Brain microvascular endothelial cell (primary cell): ENCODE measurements at regions not wholly inside any gene's neighbourhood (a gene's known extent, or its start where the extent isn't known, plus 50 kb on each side); places are given as distances from the start of the nearest gene placed in this dataset.

Experiments used
- DNase-seq: peaks from one replicate; pipeline ENCODE4 v3.0.0-alpha.2; 2020
- H3K27ac ChIP-seq: fragments of 250-450 bp; sonication (Bioruptor Pico); 2 replicates; pipeline ENCODE4 v1.5.1; 2020; ENCODE audit warnings: mild to moderate bottlenecking, moderate library complexity
- H3K27me3 ChIP-seq: fragments of 250-450 bp; sonication (Bioruptor Pico); replicated peaks from 2 replicates; pipeline ENCODE4 v1.5.1; 2020; ENCODE audit warnings: mild to moderate bottlenecking
- H3K36me3 ChIP-seq: fragments of 250-450 bp; sonication (Bioruptor Pico); replicated peaks from 2 replicates; pipeline ENCODE4 v1.5.1; 2020; ENCODE audit warnings: mild to moderate bottlenecking
- H3K4me3 ChIP-seq: 2 replicates; pipeline ENCODE4 v1.5.1; 2011; ENCODE audit warnings: low read depth, mild to moderate bottlenecking, control low read depth, low read length, moderate library complexity
- CTCF ChIP-seq: IDR thresholded peaks from 2 replicates; pipeline ENCODE4 v1.5.1; 2011; ENCODE audit warnings: low read depth, mild to moderate bottlenecking, moderate library complexity, low read length, control low read depth, inconsistent platforms; ENCODE audit errors: missing control alignments
- in situ Hi-C: cut with HindIII; loops from 2 replicates; pipeline ENCODE4 v1.10.0; 2017; ENCODE audit warnings: low sequenced_read_pairs, low pct_ligation_motif_present

- H3K4me3 ChIP-seq = no peak overlapping the region
- H3K27ac ChIP-seq = no peak overlapping the region
- no peak for DNase-seq
- in situ Hi-C loops = no loop called here
- H3K27me3 ChIP-seq = no peaks in the 10 kb centered on the region
- TF ChIP-seq CTCF = no peak
- H3K36me3 ChIP-seq = no peaks in the 10 kb centered on the region
Measured at GRCh38 chr7:130926001-130926691, 192.1 kb upstream of the KLF14 start.

DNA sequence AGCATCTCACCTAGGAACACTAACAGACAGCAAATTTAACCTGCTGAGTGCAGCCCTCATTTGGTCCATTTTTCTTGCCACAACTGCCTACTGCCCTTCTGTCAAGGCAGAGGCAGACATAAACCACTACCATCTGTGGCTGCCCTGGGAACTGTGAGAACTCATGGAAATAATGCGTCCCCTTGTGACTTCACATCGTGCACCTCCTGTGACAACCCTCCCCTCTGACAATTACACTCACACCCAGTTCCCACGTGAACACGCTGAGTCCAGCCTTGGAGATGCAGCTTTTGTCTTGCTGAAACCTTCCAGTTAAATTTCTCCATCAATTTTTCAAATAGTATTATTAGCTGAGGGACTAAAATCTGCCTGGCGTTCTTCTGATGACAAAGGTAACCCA, 193.1 kb upstream of the KLF14 start:
- H3K27ac ChIP-seq = no peak overlapping the region
- H3K4me3 ChIP-seq = no peak overlapping the region
- no peak for TF ChIP-seq CTCF
- DNase-seq = no peak
- no peaks in the 10 kb centered on the region for H3K36me3 ChIP-seq
- no peaks in the 10 kb centered on the region for H3K27me3 ChIP-seq
- in situ Hi-C loops = no loop called here

DNA sequence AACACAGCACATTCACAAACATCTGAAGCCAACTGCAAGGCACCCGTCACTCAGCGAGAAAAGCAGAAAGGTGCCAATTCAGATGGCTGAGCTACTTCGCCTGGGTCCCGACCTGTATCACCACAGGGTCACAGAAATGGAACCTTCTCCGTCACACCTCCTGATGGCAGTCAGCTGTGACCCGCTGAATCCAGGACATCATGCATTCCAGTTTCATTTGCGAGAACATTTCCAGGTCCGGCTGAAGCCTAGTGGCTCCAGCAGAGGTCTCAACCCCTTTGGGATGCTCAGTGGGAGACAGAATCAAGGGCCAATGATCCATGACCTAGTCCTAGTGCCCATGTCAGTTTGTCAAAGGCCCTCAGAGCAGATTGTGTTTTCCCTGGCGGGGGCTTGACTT, 193.6 kb upstream of the KLF14 start:
- no peak overlapping the region for H3K4me3 ChIP-seq
- TF ChIP-seq CTCF = no peak
- no peaks in the 10 kb centered on the region for H3K36me3 ChIP-seq
- in situ Hi-C loops = no loop called here
- no peak overlapping the region for H3K27ac ChIP-seq
- DNase-seq = no peak
- H3K27me3 ChIP-seq = no peaks in the 10 kb centered on the region

GRCh38 chr7:130929896-130930659, 196.1 kb upstream of the KLF14 start:
- Histone ChIP-seq H3K4me3 (no peak overlapping the region), H3K27ac (no peak overlapping the region), H3K27me3 (no peaks in the 10 kb centered on the region), H3K36me3 (peaks cover 4% of the 10 kb centered on the region)
- no peak for DNase-seq
- in situ Hi-C loops = no loop called here
- no peak for TF ChIP-seq CTCF

DNA sequence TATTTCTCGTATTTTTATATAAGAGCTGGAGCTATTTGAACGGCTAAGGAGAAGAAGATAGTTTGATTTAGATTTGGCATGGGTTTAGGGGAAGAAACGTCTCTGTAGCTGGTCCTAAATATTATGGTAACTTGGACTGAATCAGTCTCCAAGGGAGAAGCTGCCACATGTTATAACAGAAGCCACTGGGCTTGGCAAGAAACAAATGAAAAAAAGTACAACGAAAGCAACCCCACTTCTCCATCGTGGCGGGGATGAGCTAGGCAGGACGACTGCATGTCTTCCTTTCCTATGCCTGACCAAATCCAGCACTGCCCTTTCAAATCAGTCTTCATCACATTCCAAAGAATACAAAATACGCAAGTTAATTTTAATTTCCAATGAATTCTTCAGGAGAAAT, 196.7 kb upstream of the KLF14 start:
- in situ Hi-C loops = no loop called here
- TF ChIP-seq CTCF = no peak
- Histone ChIP-seq H3K27ac (no peak overlapping the region), H3K4me3 (no peak overlapping the region), H3K36me3 (peaks cover 4% of the 10 kb centered on the region), H3K27me3 (no peaks in the 10 kb centered on the region)
- no peak for DNase-seq
